ENCODE measurements at regions not wholly inside any gene's neighbourhood (a gene's known extent, or its start where the extent isn't known, plus 50 kb on each side); places are given as distances from the start of the nearest gene placed in this dataset.

GRCh38 chr5:143663872-143664271, 148.1 kb upstream of the HMHB1 start:
- DNase-seq (ENCODE audit: low read depth), result no peak

GRCh38 chr5:143662020-143662419, 149.9 kb upstream of the HMHB1 start:
- no peak for DNase-seq (ENCODE audit: low read depth)

GRCh38 chr5:143660625-143661024, 151.3 kb upstream of the HMHB1 start:
- no peak for DNase-seq (ENCODE audit: low read depth)

GRCh38 chr5:143659599-143660238, 152.2 kb upstream of the HMHB1 start:
- DNase-seq (ENCODE audit: low read depth), result no peak

GRCh38 chr5:143658956-143659355, 153.0 kb upstream of the HMHB1 start:
- DNase-seq (ENCODE audit: low read depth), result no peak

- no peak for DNase-seq (ENCODE audit: low read depth)
Measured at GRCh38 chr5:143657647-143658285, 154.2 kb upstream of the HMHB1 start.

GRCh38 chr5:143653766-143654282, 158.1 kb upstream of the HMHB1 start:
- peak; percentile 47 for DNase-seq (ENCODE audit: low read depth)

GRCh38 chr5:143653256-143653655, 158.7 kb upstream of the HMHB1 start:
- no peak for DNase-seq (ENCODE audit: low read depth)

- DNase-seq (ENCODE audit: low read depth), result peak; percentile 42
Measured at GRCh38 chr5:143652108-143652700, 159.8 kb upstream of the HMHB1 start.

- no peak for DNase-seq (ENCODE audit: low read depth)
Measured at GRCh38 chr5:143649937-143650621, 161.9 kb upstream of the HMHB1 start.

GRCh38 chr5:143648696-143649095, 163.3 kb upstream of the HMHB1 start:
- no peak for DNase-seq (ENCODE audit: low read depth)

- no peak for DNase-seq (ENCODE audit: low read depth)
Measured at GRCh38 chr5:143646961-143647360, 165.0 kb upstream of the HMHB1 start.

- DNase-seq (ENCODE audit: low read depth), result no peak
Measured at GRCh38 chr5:143645356-143645755, 166.6 kb upstream of the HMHB1 start.

- no peak for DNase-seq (ENCODE audit: low read depth)
Measured at GRCh38 chr5:143644727-143645126, 167.2 kb upstream of the HMHB1 start.

GRCh38 chr5:143642791-143643190, 169.2 kb upstream of the HMHB1 start:
- no peak for DNase-seq (ENCODE audit: low read depth)

- DNase-seq (ENCODE audit: low read depth), result peak; percentile 86
Measured at GRCh38 chr5:143641549-143642355, 170.2 kb upstream of the HMHB1 start.

- no peak for DNase-seq (ENCODE audit: low read depth)
Measured at GRCh38 chr5:143638654-143639053, 173.3 kb upstream of the HMHB1 start.

GRCh38 chr5:143636931-143637528, 174.9 kb upstream of the HMHB1 start:
- peak; percentile 65 for DNase-seq (ENCODE audit: low read depth)

- DNase-seq (ENCODE audit: low read depth), result no peak
Measured at GRCh38 chr5:143635888-143636287, 176.1 kb upstream of the HMHB1 start.

GRCh38 chr5:143635146-143635752, 176.7 kb upstream of the HMHB1 start:
- peak; percentile 63 for DNase-seq (ENCODE audit: low read depth)

- DNase-seq (ENCODE audit: low read depth), result no peak
Measured at GRCh38 chr5:143634689-143635088, 177.3 kb upstream of the HMHB1 start.

Data from iris pigment epithelial cell (primary cell).